Stimulated activated naive CD8-positive, alpha-beta T cell treated with anti-CD3 and anti-CD28 coated beads, Interleukin-15, amount 100 ng/mL, for 72 hours (primary cell): ENCODE measurements at regions not wholly inside any gene's neighbourhood (a gene's known extent, or its start where the extent isn't known, plus 50 kb on each side); places are given as distances from the start of the nearest gene placed in this dataset.

Source experiments
- ATAC-seq: fragments of 150-1000 bp; cut with Tn5 transposase; 2 replicates; pipeline ENCODE4 v1.10.0; 2021; ENCODE audit warnings: mild to moderate bottlenecking, moderate library complexity
- DNase-seq, 2 donors: peaks; one replicate each; pipeline ENCODE4 v3.0.0; 2021 to 2022
- H3K27ac Mint-ChIP-seq, 2 donors: one replicate each; pipeline ENCODE4 v1.8.0; 2022; ENCODE audit warnings: mild to moderate bottlenecking in 2 of 2, mixed read lengths in 2 of 2, moderate library complexity in 2 of 2
- H3K27me3 Mint-ChIP-seq: one replicate; pipeline ENCODE4 v1.8.0; 2022; ENCODE audit warnings: mixed read lengths
- H3K4me1 Mint-ChIP-seq: one replicate; pipeline ENCODE4 v1.8.0; 2022; ENCODE audit warnings: mild to moderate bottlenecking, mixed read lengths
- H3K4me3 Mint-ChIP-seq, 2 donors: one replicate each; pipeline ENCODE4 v1.8.0; 2022; ENCODE audit warnings: mild to moderate bottlenecking in 2 of 2, mixed read lengths in 2 of 2, moderate library complexity in 1 of 2
- H3K9me3 Mint-ChIP-seq, 2 donors: one replicate each; pipeline ENCODE4 v1.8.0; 2022; ENCODE audit warnings: mixed read lengths in 2 of 2

DNA sequence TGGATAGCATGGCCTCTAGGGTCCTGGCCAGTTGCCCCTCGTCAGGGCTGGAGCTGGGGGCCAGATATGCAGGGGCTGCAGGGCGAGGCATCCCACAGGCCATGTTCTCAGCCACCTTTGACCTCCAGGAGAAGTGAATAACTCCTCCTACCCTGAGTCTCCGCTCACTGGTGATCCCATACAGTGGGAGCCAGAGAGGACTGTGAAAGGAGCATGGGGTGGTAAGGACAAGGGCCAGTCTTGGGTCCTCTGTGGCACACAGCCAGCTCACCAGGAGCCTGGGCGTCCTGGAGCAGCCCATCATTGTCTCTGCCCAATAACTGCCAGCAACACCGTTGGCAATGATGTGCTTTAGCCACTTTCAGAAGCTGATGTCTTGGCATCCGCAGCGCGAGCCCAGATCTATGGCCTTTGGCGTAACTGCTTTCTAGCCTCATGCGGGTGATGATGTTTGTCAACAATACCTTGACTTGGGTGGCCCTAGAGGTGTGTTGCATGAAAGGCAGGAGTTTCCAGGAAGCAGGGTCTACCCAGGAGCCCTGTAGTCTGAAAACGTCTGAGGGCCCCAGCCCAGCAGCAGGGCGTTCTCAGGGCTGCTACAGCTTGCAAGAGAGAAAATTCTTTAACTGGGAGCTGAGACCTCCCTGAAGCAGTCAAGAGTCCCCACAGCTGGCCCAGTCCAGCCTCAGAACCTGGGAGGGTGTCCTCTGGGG is 61.1 kb upstream of the IQSEC1 start:
- no peak for DNase-seq
- Mint-ChIP-seq H3K4me1 (peaks cover 16% of the 10 kb centered on the region), H3K9me3 (no peaks in the 10 kb centered on the region), H3K27ac (peak overlapping the region in 1 of 2 donors; percentile 54), H3K4me3 (no peak overlapping the region), H3K27me3 (peaks cover 39% of the 10 kb centered on the region)
- ATAC-seq, result no peak

GRCh38 chr3:13133471-13133981 is 60.3 kb upstream of the IQSEC1 start:
- no peak overlapping the region for H3K27ac Mint-ChIP-seq
- H3K4me1 Mint-ChIP-seq, result peaks cover 9% of the 10 kb centered on the region
- H3K4me3 Mint-ChIP-seq, result no peak overlapping the region
- ATAC-seq (no peak), DNase-seq (no peak)
- H3K9me3 Mint-ChIP-seq, result no peaks in the 10 kb centered on the region
- H3K27me3 Mint-ChIP-seq, result peaks cover 31% of the 10 kb centered on the region

DNA sequence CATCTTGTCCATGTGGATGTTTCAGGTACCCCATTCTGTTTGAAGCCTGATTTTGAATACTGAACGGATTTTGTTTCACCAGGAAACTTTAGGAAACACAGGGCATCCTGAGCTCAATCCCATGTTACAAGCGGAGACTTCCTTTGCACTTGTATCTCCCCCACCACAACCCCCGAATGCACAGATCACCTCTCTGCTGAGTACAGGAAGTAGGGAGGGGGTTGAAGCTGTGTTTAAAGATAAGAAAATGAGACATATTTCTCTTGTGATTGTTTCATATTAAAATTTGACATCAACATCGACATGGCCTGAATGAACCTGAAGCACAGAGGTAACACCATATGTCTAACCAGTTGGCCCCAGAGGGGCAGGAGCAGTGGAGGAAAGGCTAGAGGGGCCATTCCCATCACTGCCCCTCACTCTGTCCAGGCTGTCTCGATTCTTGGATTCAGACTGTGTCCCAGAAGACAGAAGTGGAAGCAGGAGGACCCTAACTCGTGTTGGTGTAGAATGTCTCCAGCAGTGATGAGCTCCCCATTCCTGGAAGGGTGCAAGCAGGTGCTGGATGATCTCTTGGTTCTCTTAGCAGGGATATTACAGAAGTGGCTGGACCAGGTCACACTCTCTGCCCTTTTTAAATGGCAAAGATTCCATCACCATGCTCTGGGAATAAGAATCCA is 59.6 kb upstream of the IQSEC1 start:
- ATAC-seq, result no peak
- Mint-ChIP-seq H3K4me3 (no peak overlapping the region), H3K9me3 (no peaks in the 10 kb centered on the region), H3K27ac (peak overlapping the region in 1 of 2 donors; percentile 33), H3K4me1 (peaks cover 9% of the 10 kb centered on the region), H3K27me3 (peaks cover 25% of the 10 kb centered on the region)
- no peak for DNase-seq

DNA sequence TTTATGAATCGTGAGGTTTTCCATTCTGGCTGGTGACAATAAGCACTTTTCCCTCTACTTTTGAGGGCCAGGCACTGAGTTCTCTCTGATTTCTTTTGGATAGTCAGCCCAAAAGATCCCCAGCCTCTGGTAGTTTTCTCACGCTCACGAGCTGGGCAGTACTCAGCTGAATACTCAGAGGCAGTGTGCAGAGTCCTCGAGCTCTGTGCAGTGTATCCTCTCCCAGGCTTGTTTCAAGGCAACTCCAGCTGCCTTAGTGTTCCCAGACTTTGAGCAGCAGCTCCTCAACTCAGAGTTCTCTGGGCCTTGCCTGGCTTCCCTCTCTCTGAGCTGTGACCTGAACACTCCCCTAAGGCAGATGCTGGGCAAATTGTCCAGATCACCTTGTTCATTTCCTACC is 59.1 kb upstream of the IQSEC1 start:
- Mint-ChIP-seq H3K4me1 (peaks cover 9% of the 10 kb centered on the region), H3K27me3 (peaks cover 23% of the 10 kb centered on the region), H3K27ac (no peak overlapping the region), H3K4me3 (no peak overlapping the region), H3K9me3 (no peaks in the 10 kb centered on the region)
- ATAC-seq, result no peak
- DNase-seq, result no peak

DNA sequence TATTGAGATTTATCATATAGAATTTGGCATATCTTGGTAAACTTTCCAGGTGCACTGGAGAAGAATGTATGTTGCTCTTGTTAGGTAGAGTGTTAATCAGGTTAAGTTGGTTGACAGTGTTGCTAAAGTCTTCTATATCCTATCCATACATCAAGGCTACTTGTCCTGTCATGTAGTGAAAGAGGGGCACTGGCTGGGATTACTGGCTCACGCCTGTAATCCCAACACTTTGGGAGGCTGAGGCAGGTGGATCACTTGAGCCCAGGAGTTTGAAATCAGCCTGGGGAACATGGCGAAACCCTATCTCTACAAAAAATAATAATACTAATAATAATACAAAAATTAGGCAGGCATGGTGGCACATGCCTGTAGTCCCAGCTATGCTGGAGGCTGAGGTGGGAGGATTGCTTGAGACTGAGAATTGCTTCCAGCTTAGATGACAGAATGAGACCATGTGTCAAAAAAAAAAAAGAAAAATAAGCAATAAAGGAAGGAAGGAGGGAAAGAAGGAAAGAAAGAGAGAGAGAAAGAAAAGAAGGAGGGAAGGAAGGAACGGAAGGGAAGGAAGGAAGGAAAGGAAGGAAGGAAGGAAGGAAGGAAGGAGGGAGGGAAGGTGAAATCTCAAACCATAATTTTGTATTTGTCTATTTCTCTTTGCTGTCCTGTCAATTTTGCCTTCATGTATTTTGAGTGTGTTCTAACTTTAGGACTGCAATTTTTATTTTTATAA is 57.4 kb upstream of the IQSEC1 start:
- peaks cover 14% of the 10 kb centered on the region for H3K27me3 Mint-ChIP-seq
- H3K27ac Mint-ChIP-seq, result no peak overlapping the region
- ATAC-seq, result no peak
- H3K9me3 Mint-ChIP-seq, result no peaks in the 10 kb centered on the region
- peaks cover 9% of the 10 kb centered on the region for H3K4me1 Mint-ChIP-seq
- DNase-seq, result no peak
- no peak overlapping the region for H3K4me3 Mint-ChIP-seq

DNA sequence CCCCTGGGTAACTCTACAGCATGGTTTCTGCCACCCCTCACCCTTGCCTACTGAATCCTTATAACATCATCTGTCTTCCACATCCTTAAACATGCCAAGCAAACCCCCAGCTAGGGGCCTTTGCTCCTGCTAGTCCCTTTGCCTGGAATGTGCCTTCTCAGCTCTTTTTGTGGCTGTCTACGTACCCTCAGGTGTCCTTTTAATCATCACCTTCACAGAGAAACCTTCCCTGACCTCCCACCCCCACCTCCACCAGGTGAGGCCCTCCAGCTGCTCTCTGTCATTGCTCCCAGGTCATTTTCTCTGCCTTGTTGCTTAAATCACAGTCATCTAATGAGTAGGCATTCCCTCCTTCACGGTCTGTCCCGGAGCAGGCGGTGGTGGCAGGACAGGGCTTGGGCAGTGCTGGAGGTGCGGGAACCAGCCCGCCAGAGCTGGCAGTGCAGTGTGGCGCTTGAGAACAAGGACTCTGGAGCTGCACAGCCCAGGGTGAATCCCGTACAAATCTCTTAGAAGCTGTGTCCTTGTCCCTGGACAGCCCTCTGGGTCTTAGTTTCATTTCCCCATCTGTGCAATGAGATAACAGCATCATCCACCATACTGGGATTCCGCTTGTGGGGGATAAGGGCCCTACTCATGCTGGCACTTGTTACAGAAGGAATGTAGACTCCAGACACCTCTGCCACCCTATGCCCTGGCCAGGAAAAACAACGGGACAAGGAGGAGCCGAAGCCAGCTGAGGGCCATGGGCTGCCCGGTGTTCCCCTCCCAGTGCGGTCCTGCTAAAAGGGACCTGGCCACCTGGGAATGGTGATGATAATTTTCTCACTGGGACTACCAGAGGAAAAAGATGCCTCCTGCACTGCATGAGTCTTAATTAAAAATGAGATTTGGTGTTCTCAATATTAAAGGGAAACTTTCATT is 52.1 kb upstream of the IQSEC1 start:
- ATAC-seq, result no peak

DNA sequence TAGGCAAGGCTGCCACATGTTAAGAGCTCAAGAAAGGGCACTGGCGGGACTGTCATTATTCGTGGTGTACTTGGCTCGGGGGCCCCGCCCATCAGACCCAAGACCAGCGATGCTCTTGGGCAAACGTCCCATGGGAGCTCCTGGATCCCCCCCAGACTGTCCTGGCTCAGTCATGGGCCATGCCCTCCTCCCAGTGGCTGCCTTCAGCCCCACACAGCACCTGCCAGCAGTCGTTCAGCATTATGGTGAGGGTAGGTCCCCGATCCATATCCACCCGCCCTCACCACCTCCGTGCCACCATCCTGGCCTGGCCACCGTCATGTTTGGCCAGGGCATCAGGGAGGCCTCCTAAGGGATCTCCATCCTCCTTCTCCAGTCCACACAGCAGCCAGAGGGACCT is 51.4 kb upstream of the IQSEC1 start:
- Mint-ChIP-seq H3K9me3 (no peaks in the 10 kb centered on the region), H3K27ac (no peak overlapping the region), H3K4me1 (no peaks in the 10 kb centered on the region), H3K4me3 (no peak overlapping the region), H3K27me3 (no peaks in the 10 kb centered on the region)
- no peak for DNase-seq
- ATAC-seq, result no peak

More for the DNA sequence above, 52.1 kb upstream of the IQSEC1 start:
- Mint-ChIP-seq H3K9me3 (no peaks in the 10 kb centered on the region), H3K4me1 (no peaks in the 10 kb centered on the region), H3K4me3 (no peak overlapping the region), H3K27me3 (no peaks in the 10 kb centered on the region), H3K27ac (no peak overlapping the region)
- DNase-seq, result no peak

DNA sequence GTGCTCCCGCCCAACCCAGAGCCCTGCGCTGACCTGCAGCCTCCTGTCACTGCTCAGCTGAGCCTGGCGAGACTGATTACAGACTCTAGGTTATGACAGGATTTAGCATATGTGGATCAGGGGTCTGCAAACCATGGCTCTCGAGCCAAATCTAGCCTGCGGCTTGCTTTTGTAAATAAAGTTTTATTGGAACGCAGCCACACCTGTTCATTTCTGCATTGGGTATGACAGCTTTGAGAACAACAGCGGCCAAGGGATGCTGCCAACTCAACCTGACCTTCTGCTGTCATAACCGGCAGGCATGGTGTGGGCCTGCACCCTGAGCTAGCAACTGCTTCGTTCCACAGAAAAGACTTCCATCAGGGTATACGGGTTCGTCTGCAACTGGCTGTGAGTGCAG is 50.5 kb upstream of the IQSEC1 start:
- H3K27me3 Mint-ChIP-seq, result no peaks in the 10 kb centered on the region
- H3K4me3 Mint-ChIP-seq, result no peak overlapping the region
- H3K4me1 Mint-ChIP-seq, result no peaks in the 10 kb centered on the region
- H3K27ac Mint-ChIP-seq, result no peak overlapping the region
- DNase-seq (no peak), ATAC-seq (no peak)
- no peaks in the 10 kb centered on the region for H3K9me3 Mint-ChIP-seq

DNA sequence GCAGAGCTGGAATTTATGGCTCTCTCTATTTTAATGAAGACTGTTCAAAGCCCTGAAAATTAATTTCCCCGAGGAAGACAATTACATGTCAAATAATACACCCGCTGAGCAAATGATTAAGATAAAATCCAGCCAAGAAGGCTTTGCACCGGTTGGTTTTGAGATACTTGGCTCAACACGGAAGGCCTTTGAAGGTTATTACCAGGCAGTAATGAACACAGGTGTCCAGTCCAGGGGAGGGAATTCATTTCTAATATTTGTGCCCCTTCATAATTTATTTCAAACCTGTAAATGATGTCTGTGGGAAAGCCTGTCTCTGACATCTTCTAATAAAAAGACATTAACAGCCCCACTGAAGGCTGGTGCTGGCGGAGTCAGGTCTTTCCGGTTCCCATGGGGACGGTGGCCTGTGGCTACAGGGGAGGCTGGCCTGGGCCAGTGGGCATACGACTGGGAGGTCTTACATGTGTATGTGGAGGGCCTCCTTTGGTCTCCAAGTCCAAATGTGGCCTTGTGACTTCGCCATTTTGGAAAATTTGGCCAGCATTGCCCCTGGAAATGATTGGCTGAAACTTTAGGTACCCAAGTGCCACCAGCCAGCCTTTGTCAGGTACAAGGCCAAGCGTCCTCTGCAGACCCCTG is 49.9 kb upstream of the IQSEC1 start:
- H3K4me3 Mint-ChIP-seq, result no peak overlapping the region
- H3K27me3 Mint-ChIP-seq, result no peaks in the 10 kb centered on the region
- H3K27ac Mint-ChIP-seq, result peak overlapping the region in 1 of 2 donors; percentile 63
- no peaks in the 10 kb centered on the region for H3K9me3 Mint-ChIP-seq
- ATAC-seq (no peak), DNase-seq (no peak)
- H3K4me1 Mint-ChIP-seq, result no peaks in the 10 kb centered on the region
